ENCODE measurements at regions not wholly inside any gene's neighbourhood (a gene's known extent, or its start where the extent isn't known, plus 50 kb on each side); places are given as distances from the start of the nearest gene placed in this dataset.

- H2BK15ac ChIP-seq (ENCODE audit: low read depth, low read length), result no peak overlapping the region
- no peak overlapping the region for H3K9ac ChIP-seq (ENCODE audit: extremely low read depth, insufficient read length, low read length)
- no peak overlapping the region for H4K91ac ChIP-seq (ENCODE audit: insufficient read length, low read depth, low read length)
Measured at GRCh38 chr13:22563272-22563671, 617.5 kb upstream of the SGCG start.

More at GRCh38 chr13:22563272-22563671, 617.5 kb upstream of the SGCG start:
- Histone ChIP-seq H3K14ac (ENCODE audit: insufficient read depth, low read length) (no peak overlapping the region), H3K9me3 (ENCODE audit: control insufficient read depth, low read depth, low read length) (no peaks in the 10 kb centered on the region), H4K8ac (replicated peaks; ENCODE audit: insufficient read length, low read depth, low read length) (no peak overlapping the region), H4K20me1 (ENCODE audit: control insufficient read depth, insufficient read depth, insufficient read length) (no peaks in the 10 kb centered on the region), H3K23me2 (ENCODE audit: insufficient read length, low read depth, low read length, poor library complexity, severe bottlenecking) (no peaks in the 10 kb centered on the region), H3K27me3 (ENCODE audit: insufficient read depth, low read length) (no peaks in the 10 kb centered on the region), H2BK120ac (ENCODE audit: low read depth, low read length, poor library complexity, severe bottlenecking) (no peak overlapping the region), H4K5ac (ENCODE audit: insufficient read length, low read depth, low read length) (no peak overlapping the region), H3K4me1 (ENCODE audit: insufficient read depth, low read length) (no peaks in the 10 kb centered on the region), H2BK12ac (ENCODE audit: insufficient read length, low read depth, low read length) (no peak overlapping the region), H2BK5ac (ENCODE audit: insufficient read length, low read length) (no peak overlapping the region), H2AK5ac (ENCODE audit: insufficient read length, low read length) (no peak overlapping the region), H3K4me2 (ENCODE audit: insufficient read depth, insufficient read length, low read length) (no peak overlapping the region), H3K79me2 (ENCODE audit: insufficient read depth, low read length) (no peaks in the 10 kb centered on the region), H3K27ac (ENCODE audit: insufficient read length, low read depth, low read length) (no peak overlapping the region), H3K79me1 (ENCODE audit: insufficient read depth, low read depth, low read length, poor library complexity, severe bottlenecking) (no peaks in the 10 kb centered on the region), H3K23ac (ENCODE audit: insufficient read length, low read depth, low read length) (no peak overlapping the region), H3K56ac (ENCODE audit: insufficient read length, low read depth, low read length) (no peak overlapping the region), H2BK20ac (ENCODE audit: low read depth, low read length, poor library complexity, severe bottlenecking) (no peak overlapping the region), H2AFZ (ENCODE audit: low read length) (no peak overlapping the region), H3K18ac (ENCODE audit: insufficient read length, low read depth, low read length) (no peak overlapping the region), H3K4ac (ENCODE audit: low read depth, low read length) (no peak overlapping the region), H3T11ph (ENCODE audit: low read length) (no peak overlapping the region)
- H3K27ac Mint-ChIP-seq, result no peak overlapping the region
- peaks cover 0 to 4% (median 2%) of the 10 kb centered on the region in 3 experiments; a peak in 3 of 7 replicates for H3K36me3 Mint-ChIP-seq (ENCODE audit: insufficient read depth in 1 of 3, low read depth in 3 of 3)
- no peak overlapping the region for H3K4me3 Mint-ChIP-seq
- H3K27me3 Mint-ChIP-seq (ENCODE audit: low read depth), result no peaks in the 10 kb centered on the region
- DNase-seq, result no peak
- H3K4me1 Mint-ChIP-seq, result peaks cover 4 to 7% of the 10 kb centered on the region in 2 experiments
- peaks cover 4 to 9% of the 10 kb centered on the region in 2 experiments; a peak in 3 of 5 replicates for H3K9me3 Mint-ChIP-seq
- TF ChIP-seq CTCF (conservative IDR thresholded peaks at IDR 0.05), result no peak
